Skeletal muscle tissue (tissue), 3 donors: ENCODE measurements at regions not wholly inside any gene's neighbourhood (a gene's known extent, or its start where the extent isn't known, plus 50 kb on each side); places are given as distances from the start of the nearest gene placed in this dataset.

ENCODE experiments used
- H3K27ac ChIP-seq: one replicate; pipeline ENCODE4 v1.7.0; 2013; ENCODE audit warnings: mild to moderate bottlenecking, low read depth, low read length, inconsistent platforms
- H3K27me3 ChIP-seq, 3 donors: one replicate each; pipeline ENCODE4 v1.7.0; 2013; ENCODE audit warnings: low read length in 3 of 3; ENCODE audit not compliant: control insufficient read depth in 3 of 3, insufficient read depth in 3 of 3
- H3K36me3 ChIP-seq, 3 donors: one replicate each; pipeline ENCODE4 v1.7.0; 2013; ENCODE audit warnings: low read length in 3 of 3; ENCODE audit not compliant: control insufficient read depth in 3 of 3, insufficient read depth in 3 of 3
- H3K4me1 ChIP-seq, 3 donors: one replicate each; pipeline ENCODE4 v1.7.0; 2013; ENCODE audit warnings: low read length in 3 of 3, mild to moderate bottlenecking in 3 of 3; ENCODE audit not compliant: control insufficient read depth in 3 of 3, insufficient read depth in 3 of 3
- H3K4me3 ChIP-seq, 3 donors: one replicate each; pipeline ENCODE4 v1.7.0; 2013; ENCODE audit warnings: low read length in 3 of 3
- H3K9ac ChIP-seq, 3 donors: one replicate each; pipeline ENCODE4 v1.7.0; 2013; ENCODE audit warnings: low read length in 3 of 3, mild to moderate bottlenecking in 3 of 3, moderate library complexity in 2 of 3, low read depth in 1 of 3
- H3K9me3 ChIP-seq, 3 donors: one replicate each; pipeline ENCODE4 v1.7.0; 2013; ENCODE audit warnings: low read length in 3 of 3; ENCODE audit not compliant: control insufficient read depth in 3 of 3
- donor health status: Osteomylitis.

GRCh38 chr20:40592941-40593340 lies 96.1 kb downstream of the MAFB start:
- H3K27me3 ChIP-seq: peaks cover 0 to 4% (median 3%) of the 10 kb centered on the region in 3 donors
- no peak overlapping the region for H3K4me3 ChIP-seq
- H3K4me1 ChIP-seq: no peaks in the 10 kb centered on the region
- H3K9ac ChIP-seq: no peak overlapping the region
- no peak overlapping the region for H3K27ac ChIP-seq
- H3K36me3 ChIP-seq: no peaks in the 10 kb centered on the region
- no peaks in the 10 kb centered on the region for H3K9me3 ChIP-seq

GRCh38 chr20:40591536-40591935 lies 97.5 kb downstream of the MAFB start:
- Histone ChIP-seq H3K27ac (no peak overlapping the region), H3K4me3 (no peak overlapping the region), H3K27me3 (peaks cover 0 to 4% (median 3%) of the 10 kb centered on the region in 3 donors), H3K9ac (no peak overlapping the region), H3K4me1 (no peaks in the 10 kb centered on the region), H3K9me3 (no peaks in the 10 kb centered on the region), H3K36me3 (no peaks in the 10 kb centered on the region)

GRCh38 chr20:40591119-40591518 lies 97.9 kb downstream of the MAFB start:
- Histone ChIP-seq H3K4me1 (no peaks in the 10 kb centered on the region), H3K27ac (no peak overlapping the region), H3K9ac (no peak overlapping the region), H3K4me3 (no peak overlapping the region), H3K27me3 (peaks cover 0 to 4% (median 3%) of the 10 kb centered on the region in 3 donors), H3K9me3 (no peaks in the 10 kb centered on the region), H3K36me3 (no peaks in the 10 kb centered on the region)

GRCh38 chr20:40589581-40589980 lies 99.5 kb downstream of the MAFB start:
- no peaks in the 10 kb centered on the region for H3K36me3 ChIP-seq

GRCh38 chr20:40588891-40589290 lies 100.1 kb downstream of the MAFB start:
- Histone ChIP-seq H3K4me3 (no peak overlapping the region), H3K4me1 (peaks cover 5 to 9% (median 5%) of the 10 kb centered on the region in 3 donors), H3K9ac (no peak overlapping the region), H3K9me3 (no peaks in the 10 kb centered on the region), H3K27ac (no peak overlapping the region), H3K36me3 (no peaks in the 10 kb centered on the region), H3K27me3 (peaks cover 0 to 4% (median 3%) of the 10 kb centered on the region in 3 donors)

More at GRCh38 chr20:40589581-40589980, 99.5 kb downstream of the MAFB start:
- peaks cover 0 to 4% (median 3%) of the 10 kb centered on the region in 3 donors for H3K27me3 ChIP-seq
- no peak overlapping the region for H3K4me3 ChIP-seq
- no peak overlapping the region for H3K9ac ChIP-seq
- peaks cover 0 to 3% (median under 1%) of the 10 kb centered on the region in 3 donors for H3K4me1 ChIP-seq
- no peaks in the 10 kb centered on the region for H3K9me3 ChIP-seq
- no peak overlapping the region for H3K27ac ChIP-seq

DNA sequence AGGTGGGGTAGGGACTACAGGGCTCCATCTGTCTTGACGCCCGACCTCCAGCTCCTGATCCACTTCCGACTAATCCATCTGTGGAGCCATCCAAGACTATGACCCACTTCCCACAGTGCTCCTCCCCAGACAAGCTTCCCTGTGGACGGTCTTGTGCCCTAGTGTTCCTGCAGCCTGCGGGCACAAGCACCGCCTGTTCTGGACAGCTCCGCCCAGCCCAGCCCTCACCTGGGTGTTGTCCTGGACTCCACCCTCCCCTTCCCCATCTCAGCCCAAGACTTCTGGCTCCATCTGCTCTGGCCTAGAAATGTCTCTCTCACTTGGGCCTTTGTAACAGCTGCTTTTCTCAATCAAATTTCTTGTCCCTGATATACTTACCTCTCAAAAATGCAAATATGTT lies 102.0 kb downstream of the MAFB start:
- peaks cover 0 to 4% (median 0%) of the 10 kb centered on the region in 3 donors for H3K27me3 ChIP-seq
- H3K4me3 ChIP-seq: no peak overlapping the region
- H3K9me3 ChIP-seq: no peaks in the 10 kb centered on the region
- H3K4me1 ChIP-seq: peaks cover 5 to 9% (median 5%) of the 10 kb centered on the region in 3 donors
- H3K27ac ChIP-seq: no peak overlapping the region
- H3K36me3 ChIP-seq: no peaks in the 10 kb centered on the region
- no peak overlapping the region for H3K9ac ChIP-seq

GRCh38 chr20:40584130-40584809 lies 104.8 kb downstream of the MAFB start:
- H3K27ac ChIP-seq: no peak overlapping the region
- H3K9me3 ChIP-seq: no peaks in the 10 kb centered on the region
- no peak overlapping the region for H3K4me3 ChIP-seq
- no peaks in the 10 kb centered on the region for H3K27me3 ChIP-seq
- H3K4me1 ChIP-seq: peaks cover 5 to 9% (median 5%) of the 10 kb centered on the region in 3 donors
- no peaks in the 10 kb centered on the region for H3K36me3 ChIP-seq
- H3K9ac ChIP-seq: no peak overlapping the region

DNA sequence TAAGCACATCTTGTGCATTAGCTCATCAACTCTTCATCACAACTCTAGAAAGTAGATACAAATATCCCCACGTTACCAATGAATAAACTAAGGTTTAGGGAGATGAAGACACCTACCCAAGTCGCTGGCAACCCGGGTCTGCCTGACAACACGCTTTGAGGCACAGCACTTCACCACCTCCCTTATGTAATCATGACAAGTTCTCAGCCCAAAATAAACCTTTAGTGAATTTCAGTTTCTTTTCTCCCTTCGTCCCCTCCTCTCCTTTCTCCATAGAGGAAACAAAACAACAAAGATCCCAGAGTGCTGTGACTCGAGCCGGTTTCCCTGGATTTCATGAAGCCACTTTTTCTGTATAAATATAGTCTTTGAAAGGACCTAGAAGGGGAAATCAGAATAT lies 105.4 kb downstream of the MAFB start:
- Histone ChIP-seq H3K9ac (no peak overlapping the region), H3K4me3 (no peak overlapping the region), H3K36me3 (no peaks in the 10 kb centered on the region), H3K4me1 (peaks cover 5 to 9% (median 5%) of the 10 kb centered on the region in 3 donors), H3K27me3 (no peaks in the 10 kb centered on the region), H3K27ac (no peak overlapping the region), H3K9me3 (no peaks in the 10 kb centered on the region)

GRCh38 chr20:40583205-40583604 lies 105.8 kb downstream of the MAFB start:
- Histone ChIP-seq H3K9ac (no peak overlapping the region), H3K36me3 (no peaks in the 10 kb centered on the region), H3K27ac (no peak overlapping the region), H3K4me3 (no peak overlapping the region), H3K9me3 (no peaks in the 10 kb centered on the region), H3K4me1 (peaks cover 5 to 9% (median 5%) of the 10 kb centered on the region in 3 donors), H3K27me3 (no peaks in the 10 kb centered on the region)

DNA sequence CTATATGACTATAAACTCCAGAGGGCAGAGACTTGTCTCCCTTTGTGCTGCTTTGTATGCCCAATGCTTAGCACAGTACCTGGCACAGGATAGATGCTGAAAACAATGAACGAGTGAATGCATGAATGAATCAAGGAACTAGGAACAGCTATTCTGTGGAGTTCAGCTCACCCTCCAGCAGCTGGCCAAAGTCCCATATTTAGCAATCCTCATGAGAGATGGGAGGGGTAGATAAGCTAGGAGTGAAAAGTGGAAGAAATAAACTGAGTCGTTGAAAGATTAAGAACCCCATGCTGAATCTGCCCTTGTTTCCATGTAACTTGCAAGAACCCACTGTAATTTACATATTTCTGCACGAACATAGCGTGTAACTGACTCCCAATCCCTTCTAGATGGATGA lies 106.5 kb downstream of the MAFB start:
- Histone ChIP-seq H3K27ac (no peak overlapping the region), H3K36me3 (no peaks in the 10 kb centered on the region), H3K4me3 (no peak overlapping the region), H3K9ac (no peak overlapping the region), H3K27me3 (no peaks in the 10 kb centered on the region), H3K4me1 (peaks cover 5 to 9% (median 5%) of the 10 kb centered on the region in 3 donors), H3K9me3 (no peaks in the 10 kb centered on the region)
